Esophagus squamous epithelium (tissue), 5 donors: ENCODE measurements at regions not wholly inside any gene's neighbourhood (a gene's known extent, or its start where the extent isn't known, plus 50 kb on each side); places are given as distances from the start of the nearest gene placed in this dataset.

Source experiments
- DNase-seq: peaks from one replicate; lab custom pipeline; 2025; lab: John Stamatoyannopoulos, UW
- H3K27ac ChIP-seq, 4 donors: fragments of 200-600 bp; sonication (generic); one replicate each; pipeline ENCODE4 v1.5.1; 2016 to 2019; ENCODE audit warnings: mild to moderate bottlenecking in 1 of 4
- H3K27me3 ChIP-seq, 4 donors: fragments of 200-600 bp; sonication (generic); 1 replicate in 3 of 4; 2 replicates in 1 of 4; pipeline versions ENCODE4 v1.5.1 to v1.6.0; 2017 to 2021; ENCODE audit warnings: antibody characterized with exemption in 1 of 4
- H3K36me3 ChIP-seq, 3 donors: fragments of 200-600 bp; sonication (generic); one replicate each; pipeline ENCODE4 v1.5.1; 2016 to 2019
- H3K4me1 ChIP-seq, 3 donors: fragments of 200-600 bp; sonication (generic); one replicate each; pipeline ENCODE4 v1.5.1; 2017 to 2019
- H3K4me3 ChIP-seq, 4 donors: fragments of 200-600 bp; sonication (generic); 1 replicate in 3 of 4; 2 replicates in 1 of 4; pipeline ENCODE4 v1.5.1; 2016 to 2019; ENCODE audit warnings: mild to moderate bottlenecking in 2 of 4, moderate library complexity in 1 of 4
- H3K9me3 ChIP-seq, 3 donors: fragments of 200-600 bp; sonication (generic); one replicate each; pipeline ENCODE4 v1.5.1; 2016 to 2019
- POLR2A ChIP-seq, 4 donors: fragments of 450-650 bp; IDR thresholded peaks; one replicate each; pipeline ENCODE4 v1.6.1; 2017; ENCODE audit warnings: antibody characterized with exemption in 4 of 4, mild to moderate bottlenecking in 4 of 4, moderate library complexity in 3 of 4
- WGBS, 2 donors: methylation state at CpG; one replicate each; pipeline ENCODE4 v1.1.5; 2018; 5-methylcytosine and 5-hydroxymethylcytosine counted together
- intact Hi-C: fragments of 100-400 bp; cut with DNase I; formaldehyde crosslinking; loops from one replicate; pipeline ENCODE4 v1.15.0; 2022
- TF ChIP-seq, protein P1 (sequence below), 6 experiments: fragments of 450-650 bp in 4 of 6; fragments of 200-600 bp in 2 of 6; sonication (generic) in 2 of 6; IDR thresholded peaks; one replicate each; pipeline ENCODE4 v1.5.1; 2016 to 2019; ENCODE audit warnings: antibody characterized with exemption in 6 of 6, mild to moderate bottlenecking in 4 of 6, moderate library complexity in 4 of 6
- donor health status: DM: yes; HTN: yes; CAD: no.

DNA sequence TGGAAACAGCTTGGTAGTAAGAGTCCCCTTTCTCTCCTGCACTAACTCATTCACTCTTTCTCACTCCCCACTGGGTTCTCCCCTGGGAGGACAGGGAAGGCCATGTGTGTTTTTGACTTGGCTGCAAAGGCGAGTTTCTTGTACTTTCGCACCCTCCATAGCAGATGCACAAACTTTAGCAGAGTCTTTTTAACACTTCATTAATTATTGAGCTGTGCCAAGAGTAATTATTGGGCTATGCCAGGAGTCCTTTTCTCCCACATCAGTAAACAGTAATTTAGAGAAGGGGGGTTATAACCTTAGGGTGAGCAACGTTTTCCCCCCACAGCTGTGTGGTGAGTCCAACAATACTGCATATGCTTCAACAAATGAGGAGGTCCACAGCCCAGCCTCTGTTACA lies 224.4 kb upstream of the ATP11B start:
- no peak overlapping the region for H3K27ac ChIP-seq

DNA sequence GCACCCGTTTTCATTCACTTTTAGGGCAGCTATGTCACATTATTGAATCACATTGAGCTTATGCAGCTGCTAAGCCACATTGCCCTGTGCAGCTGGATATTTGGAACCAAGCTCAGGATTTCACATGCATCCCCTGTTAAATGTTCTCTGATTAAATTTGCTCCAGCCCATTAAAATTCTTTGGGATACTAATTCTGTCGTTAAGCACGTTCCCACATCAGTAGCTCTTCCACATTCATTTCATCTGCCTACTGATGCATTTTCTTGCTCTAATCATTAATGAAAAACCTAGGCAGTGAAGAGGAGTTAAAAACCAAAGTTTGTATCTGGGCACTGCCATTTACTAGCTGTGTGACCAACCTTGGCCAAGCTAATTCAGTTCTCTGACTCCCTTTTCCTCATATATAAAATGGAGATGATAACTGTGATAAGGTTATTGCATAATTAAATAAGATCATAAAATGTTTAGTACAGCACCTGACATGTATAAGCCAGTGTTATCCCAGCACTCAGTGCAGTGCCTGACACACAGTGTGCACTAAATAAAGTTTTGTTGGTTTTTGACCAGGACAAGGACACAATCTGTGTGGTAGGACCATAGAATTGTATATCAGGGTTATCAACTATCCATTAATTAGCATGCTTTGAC lies 222.2 kb upstream of the ATP11B start:
- WGBS, 2 donors, result 65 to 78% methylated on average over 3 of the region's 3 CpGs
- Histone ChIP-seq H3K4me3 (no peak overlapping the region), H3K27me3 (no peaks in the 10 kb centered on the region), H3K4me1 (peaks cover 0 to 25% (median 6%) of the 10 kb centered on the region in 3 donors), H3K36me3 (no peaks in the 10 kb centered on the region), H3K27ac (no peak overlapping the region), H3K9me3 (peaks cover 0 to 7% (median 0%) of the 10 kb centered on the region in 3 donors)
- TF ChIP-seq, protein P1, sequence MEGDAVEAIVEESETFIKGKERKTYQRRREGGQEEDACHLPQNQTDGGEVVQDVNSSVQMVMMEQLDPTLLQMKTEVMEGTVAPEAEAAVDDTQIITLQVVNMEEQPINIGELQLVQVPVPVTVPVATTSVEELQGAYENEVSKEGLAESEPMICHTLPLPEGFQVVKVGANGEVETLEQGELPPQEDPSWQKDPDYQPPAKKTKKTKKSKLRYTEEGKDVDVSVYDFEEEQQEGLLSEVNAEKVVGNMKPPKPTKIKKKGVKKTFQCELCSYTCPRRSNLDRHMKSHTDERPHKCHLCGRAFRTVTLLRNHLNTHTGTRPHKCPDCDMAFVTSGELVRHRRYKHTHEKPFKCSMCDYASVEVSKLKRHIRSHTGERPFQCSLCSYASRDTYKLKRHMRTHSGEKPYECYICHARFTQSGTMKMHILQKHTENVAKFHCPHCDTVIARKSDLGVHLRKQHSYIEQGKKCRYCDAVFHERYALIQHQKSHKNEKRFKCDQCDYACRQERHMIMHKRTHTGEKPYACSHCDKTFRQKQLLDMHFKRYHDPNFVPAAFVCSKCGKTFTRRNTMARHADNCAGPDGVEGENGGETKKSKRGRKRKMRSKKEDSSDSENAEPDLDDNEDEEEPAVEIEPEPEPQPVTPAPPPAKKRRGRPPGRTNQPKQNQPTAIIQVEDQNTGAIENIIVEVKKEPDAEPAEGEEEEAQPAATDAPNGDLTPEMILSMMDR (IDR thresholded peaks at IDR 0.05), result no peak
- no peak for TF ChIP-seq POLR2A (IDR thresholded peaks at IDR 0.05)
- intact Hi-C loops, result no loop called here
- no peak for DNase-seq

More for the DNA sequence above, 224.4 kb upstream of the ATP11B start:
- Histone ChIP-seq H3K36me3 (no peaks in the 10 kb centered on the region), H3K4me3 (no peak overlapping the region), H3K27me3 (no peaks in the 10 kb centered on the region), H3K9me3 (peaks cover 0 to 4% (median 0%) of the 10 kb centered on the region in 3 donors), H3K4me1 (peaks cover 0 to 31% (median 6%) of the 10 kb centered on the region in 3 donors)
- no peak for TF ChIP-seq POLR2A (IDR thresholded peaks at IDR 0.05)
- TF ChIP-seq, protein P1 (IDR thresholded peaks at IDR 0.05), result no peak
- no peak for DNase-seq
- 68% methylated on average over 3 of the region's 3 CpGs for whole genome bisulfite sequencing, 2 donors
- intact Hi-C loops, result no loop called here

DNA sequence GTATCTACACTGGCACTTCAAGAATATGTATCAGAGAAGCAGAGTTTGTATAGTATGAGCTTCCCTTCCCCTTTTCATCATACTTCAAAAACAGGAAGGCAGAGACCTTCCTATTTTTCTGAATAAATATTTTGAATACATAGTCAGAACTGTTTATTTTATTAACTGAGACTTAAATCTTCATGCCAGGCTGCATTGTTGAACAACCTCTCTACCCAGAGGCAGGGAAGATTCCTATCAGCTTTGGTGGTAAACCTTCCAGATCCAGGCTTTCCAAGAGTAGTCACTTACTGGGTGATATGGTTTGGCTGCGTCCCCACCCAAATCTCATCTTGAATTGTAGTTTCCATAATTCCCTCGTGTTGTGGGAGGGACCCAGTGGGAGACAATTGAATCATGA lies 217.4 kb upstream of the ATP11B start:
- intact Hi-C loops, result no loop called here
- WGBS, 2 donors, result 55 to 62% methylated on average over 2 of the region's 2 CpGs
- H3K4me1 ChIP-seq, result no peaks in the 10 kb centered on the region
- no peaks in the 10 kb centered on the region for H3K36me3 ChIP-seq
- TF ChIP-seq, protein P1 (IDR thresholded peaks at IDR 0.05), result no peak
- TF ChIP-seq POLR2A (IDR thresholded peaks at IDR 0.05), result no peak
- no peak for DNase-seq
- peaks cover 0 to 7% (median 0%) of the 10 kb centered on the region in 3 donors for H3K9me3 ChIP-seq
- no peak overlapping the region for H3K27ac ChIP-seq
- H3K27me3 ChIP-seq, result no peaks in the 10 kb centered on the region
- H3K4me3 ChIP-seq, result no peak overlapping the region

DNA sequence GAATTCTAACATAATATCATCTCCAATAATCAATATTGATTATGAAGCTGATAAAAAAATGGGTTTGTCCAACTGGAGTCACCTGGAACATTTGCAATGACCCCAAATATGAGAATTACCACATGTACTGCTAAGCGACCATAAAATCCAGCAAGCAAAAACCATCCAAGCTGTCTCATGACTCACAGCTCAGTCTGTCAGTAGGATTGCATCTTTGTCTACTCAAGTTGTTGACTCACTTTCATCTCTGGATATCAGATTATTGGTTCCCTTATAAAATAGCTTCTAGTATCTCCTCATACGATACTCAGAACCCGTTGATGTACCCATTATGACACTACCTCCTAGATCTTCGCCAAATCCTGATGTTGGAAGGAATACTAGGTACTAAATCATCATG lies 209.8 kb upstream of the ATP11B start:
- no peak overlapping the region for H3K27ac ChIP-seq
- intact Hi-C loops, result no loop called here
- no peaks in the 10 kb centered on the region for H3K36me3 ChIP-seq
- H3K9me3 ChIP-seq, result no peaks in the 10 kb centered on the region
- no peaks in the 10 kb centered on the region for H3K27me3 ChIP-seq
- 78 to 91% methylated on average over 4 of the region's 4 CpGs for WGBS, 2 donors
- TF ChIP-seq POLR2A (IDR thresholded peaks at IDR 0.05), result no peak
- TF ChIP-seq, protein P1 (IDR thresholded peaks at IDR 0.05), result no peak
- no peak for DNase-seq
- H3K4me1 ChIP-seq, result no peaks in the 10 kb centered on the region
- H3K4me3 ChIP-seq, result no peak overlapping the region

DNA sequence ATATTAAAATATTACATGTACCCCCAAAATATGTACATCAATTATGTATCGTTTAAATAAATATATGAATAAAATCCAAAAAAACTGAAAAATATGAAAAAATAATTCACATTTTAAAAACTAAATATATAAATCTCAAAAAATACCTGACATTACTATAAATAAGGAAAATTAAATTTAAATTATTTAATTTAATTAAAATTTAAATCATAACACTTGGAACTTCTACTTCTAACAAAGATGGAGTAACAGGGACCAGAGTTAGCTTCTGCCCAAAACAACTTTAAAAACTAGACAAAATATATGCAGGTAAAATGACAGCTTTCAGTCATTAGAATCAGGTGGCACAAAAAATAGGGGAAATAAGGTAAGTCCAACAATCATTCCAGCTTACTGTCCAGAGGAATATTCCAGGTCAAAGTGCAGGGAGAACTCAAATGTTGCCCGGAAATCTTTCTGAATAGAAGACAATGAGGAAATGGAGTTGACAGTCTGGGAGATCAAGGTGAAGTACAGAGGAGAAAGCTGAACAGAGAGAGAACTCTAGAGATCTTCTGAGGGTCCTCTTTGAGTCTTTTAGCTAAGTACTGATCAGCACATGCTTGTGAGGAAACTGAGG lies 207.7 kb upstream of the ATP11B start:
- intact Hi-C loops, result no loop called here
- no peaks in the 10 kb centered on the region for H3K27me3 ChIP-seq
- 83 to 87% methylated on average over 2 of the region's 2 CpGs for WGBS, 2 donors

More for the DNA sequence above, 207.7 kb upstream of the ATP11B start:
- no peak overlapping the region for H3K4me3 ChIP-seq
- DNase-seq, result no peak
- H3K9me3 ChIP-seq, result no peaks in the 10 kb centered on the region
- no peaks in the 10 kb centered on the region for H3K4me1 ChIP-seq
- no peak for TF ChIP-seq POLR2A (IDR thresholded peaks at IDR 0.05)
- TF ChIP-seq, protein P1 (IDR thresholded peaks at IDR 0.05), result no peak
- no peak overlapping the region for H3K27ac ChIP-seq
- no peaks in the 10 kb centered on the region for H3K36me3 ChIP-seq
